ENCODE measurements at regions not wholly inside any gene's neighbourhood (a gene's known extent, or its start where the extent isn't known, plus 50 kb on each side); places are given as distances from the start of the nearest gene placed in this dataset.

GRCh38 chr5:118052503-118052902, 935.8 kb downstream of the DTWD2 start:
- H3K36me3 ChIP-seq (ENCODE audit: control insufficient read depth in 1 of 2, insufficient read depth in 2 of 2, low read length in 1 of 2): no peaks in the 10 kb centered on the region
- no peak for DNase-seq
- peaks cover 2% of the 10 kb centered on the region for H3K9me3 ChIP-seq (ENCODE audit: control insufficient read depth, low read length)
- no peak overlapping the region for H3K4me3 ChIP-seq (ENCODE audit: low read length in 2 of 2)
- ATAC-seq (ENCODE audit: low FRiP score): no peak
- no peak overlapping the region for H3K27ac ChIP-seq (ENCODE audit: low read depth in 1 of 2, low read length in 2 of 2)
- intact Hi-C loops (cut with DNase I): no loop called here
- H3K27me3 ChIP-seq (ENCODE audit: control insufficient read depth in 1 of 2, insufficient read depth in 2 of 2, low read length in 1 of 2): no peaks in the 10 kb centered on the region
- no peaks in the 10 kb centered on the region for H3K4me1 ChIP-seq (ENCODE audit: control insufficient read depth in 1 of 2, insufficient read depth in 2 of 2, low read length in 2 of 2)

GRCh38 chr5:118044169-118044568, 944.2 kb downstream of the DTWD2 start:
- 76% methylated on average over 4 of the region's 4 CpGs for WGBS, 2 donors

GRCh38 chr5:118043531-118043930, 944.8 kb downstream of the DTWD2 start:
- Histone ChIP-seq H3K27ac (ENCODE audit: low read depth in 1 of 2, low read length in 2 of 2) (no peak overlapping the region), H3K9me3 (ENCODE audit: control insufficient read depth, low read length) (no peaks in the 10 kb centered on the region), H3K36me3 (ENCODE audit: control insufficient read depth in 1 of 2, insufficient read depth in 2 of 2, low read length in 1 of 2) (no peaks in the 10 kb centered on the region), H3K4me3 (ENCODE audit: low read length in 2 of 2) (no peak overlapping the region), H3K4me1 (ENCODE audit: control insufficient read depth in 1 of 2, insufficient read depth in 2 of 2, low read length in 2 of 2) (no peaks in the 10 kb centered on the region), H3K27me3 (ENCODE audit: control insufficient read depth in 1 of 2, insufficient read depth in 2 of 2, low read length in 1 of 2) (no peaks in the 10 kb centered on the region)
- intact Hi-C loops (cut with DNase I): no loop called here
- ATAC-seq (ENCODE audit: low FRiP score) (no peak), DNase-seq (no peak)

More at GRCh38 chr5:118044169-118044568, 944.2 kb downstream of the DTWD2 start:
- Histone ChIP-seq H3K36me3 (ENCODE audit: control insufficient read depth in 1 of 2, insufficient read depth in 2 of 2, low read length in 1 of 2) (no peaks in the 10 kb centered on the region), H3K27me3 (ENCODE audit: control insufficient read depth in 1 of 2, insufficient read depth in 2 of 2, low read length in 1 of 2) (no peaks in the 10 kb centered on the region), H3K4me3 (ENCODE audit: low read length in 2 of 2) (no peak overlapping the region), H3K27ac (ENCODE audit: low read depth in 1 of 2, low read length in 2 of 2) (no peak overlapping the region), H3K4me1 (ENCODE audit: control insufficient read depth in 1 of 2, insufficient read depth in 2 of 2, low read length in 2 of 2) (no peaks in the 10 kb centered on the region), H3K9me3 (ENCODE audit: control insufficient read depth, low read length) (no peaks in the 10 kb centered on the region)
- intact Hi-C loops (cut with DNase I): no loop called here
- DNase-seq (no peak), ATAC-seq (ENCODE audit: low FRiP score) (no peak)

- no peak for ATAC-seq (ENCODE audit: low FRiP score)
Measured at GRCh38 chr5:118042076-118042475, 946.3 kb downstream of the DTWD2 start.

GRCh38 chr5:118040496-118040895, 947.9 kb downstream of the DTWD2 start:
- 66 to 68% methylated on average over 1 of the region's 1 CpG for WGBS, 2 donors
- no peak overlapping the region for H3K27ac ChIP-seq (ENCODE audit: low read depth in 1 of 2, low read length in 2 of 2)
- DNase-seq (no peak), ATAC-seq (ENCODE audit: low FRiP score) (no peak)
- H3K27me3 ChIP-seq (ENCODE audit: control insufficient read depth in 1 of 2, insufficient read depth in 2 of 2, low read length in 1 of 2): no peaks in the 10 kb centered on the region
- H3K36me3 ChIP-seq (ENCODE audit: control insufficient read depth in 1 of 2, insufficient read depth in 2 of 2, low read length in 1 of 2): no peaks in the 10 kb centered on the region
- no peak overlapping the region for H3K4me3 ChIP-seq (ENCODE audit: low read length in 2 of 2)
- intact Hi-C loops (cut with DNase I): no loop called here
- no peaks in the 10 kb centered on the region for H3K9me3 ChIP-seq (ENCODE audit: control insufficient read depth, low read length)
- H3K4me1 ChIP-seq (ENCODE audit: control insufficient read depth in 1 of 2, insufficient read depth in 2 of 2, low read length in 2 of 2): no peaks in the 10 kb centered on the region

More at GRCh38 chr5:118042076-118042475, 946.3 kb downstream of the DTWD2 start:
- WGBS, 2 donors: 59% methylated on average over 2 of the region's 2 CpGs
- intact Hi-C loops (cut with DNase I): no loop called here
- H3K36me3 ChIP-seq (ENCODE audit: control insufficient read depth in 1 of 2, insufficient read depth in 2 of 2, low read length in 1 of 2): no peaks in the 10 kb centered on the region
- no peak overlapping the region for H3K4me3 ChIP-seq (ENCODE audit: low read length in 2 of 2)
- H3K9me3 ChIP-seq (ENCODE audit: control insufficient read depth, low read length): no peaks in the 10 kb centered on the region
- DNase-seq: no peak
- no peak overlapping the region for H3K27ac ChIP-seq (ENCODE audit: low read depth in 1 of 2, low read length in 2 of 2)
- no peaks in the 10 kb centered on the region for H3K4me1 ChIP-seq (ENCODE audit: control insufficient read depth in 1 of 2, insufficient read depth in 2 of 2, low read length in 2 of 2)
- no peaks in the 10 kb centered on the region for H3K27me3 ChIP-seq (ENCODE audit: control insufficient read depth in 1 of 2, insufficient read depth in 2 of 2, low read length in 1 of 2)

- no peaks in the 10 kb centered on the region for H3K9me3 ChIP-seq (ENCODE audit: control insufficient read depth, low read length)
- no peaks in the 10 kb centered on the region for H3K36me3 ChIP-seq (ENCODE audit: control insufficient read depth in 1 of 2, insufficient read depth in 2 of 2, low read length in 1 of 2)
- ATAC-seq (ENCODE audit: low FRiP score): no peak
- H3K27ac ChIP-seq (ENCODE audit: low read depth in 1 of 2, low read length in 2 of 2): no peak overlapping the region
- H3K4me1 ChIP-seq (ENCODE audit: control insufficient read depth in 1 of 2, insufficient read depth in 2 of 2, low read length in 2 of 2): no peaks in the 10 kb centered on the region
- DNase-seq: no peak
- no peak overlapping the region for H3K4me3 ChIP-seq (ENCODE audit: low read length in 2 of 2)
- intact Hi-C loops (cut with DNase I): no loop called here
- no peaks in the 10 kb centered on the region for H3K27me3 ChIP-seq (ENCODE audit: control insufficient read depth in 1 of 2, insufficient read depth in 2 of 2, low read length in 1 of 2)
- WGBS, 2 donors: 93 to 95% methylated on average over 28 to 31 of the region's 31 CpGs
Measured at GRCh38 chr5:118033686-118034338, 954.5 kb downstream of the DTWD2 start.

- DNase-seq: no peak
- WGBS, 2 donors: 50 to 52% methylated on average over 1 of the region's 1 CpG
- Histone ChIP-seq H3K9me3 (ENCODE audit: control insufficient read depth, low read length) (no peaks in the 10 kb centered on the region), H3K4me1 (ENCODE audit: control insufficient read depth in 1 of 2, insufficient read depth in 2 of 2, low read length in 2 of 2) (no peaks in the 10 kb centered on the region), H3K36me3 (ENCODE audit: control insufficient read depth in 1 of 2, insufficient read depth in 2 of 2, low read length in 1 of 2) (no peaks in the 10 kb centered on the region), H3K27ac (ENCODE audit: low read depth in 1 of 2, low read length in 2 of 2) (no peak overlapping the region), H3K27me3 (ENCODE audit: control insufficient read depth in 1 of 2, insufficient read depth in 2 of 2, low read length in 1 of 2) (no peaks in the 10 kb centered on the region), H3K4me3 (ENCODE audit: low read length in 2 of 2) (no peak overlapping the region)
- intact Hi-C loops (cut with DNase I): no loop called here
- ATAC-seq (ENCODE audit: low FRiP score): no peak
Measured at GRCh38 chr5:118029807-118030206, 958.5 kb downstream of the DTWD2 start.

- H3K27me3 ChIP-seq (ENCODE audit: control insufficient read depth in 1 of 2, insufficient read depth in 2 of 2, low read length in 1 of 2): no peaks in the 10 kb centered on the region
- H3K4me1 ChIP-seq (ENCODE audit: control insufficient read depth in 1 of 2, insufficient read depth in 2 of 2, low read length in 2 of 2): no peaks in the 10 kb centered on the region
- ATAC-seq (ENCODE audit: low FRiP score): no peak
- H3K4me3 ChIP-seq (ENCODE audit: low read length in 2 of 2): no peak overlapping the region
- no peaks in the 10 kb centered on the region for H3K9me3 ChIP-seq (ENCODE audit: control insufficient read depth, low read length)
- intact Hi-C loops (cut with DNase I): no loop called here
- H3K36me3 ChIP-seq (ENCODE audit: control insufficient read depth in 1 of 2, insufficient read depth in 2 of 2, low read length in 1 of 2): no peaks in the 10 kb centered on the region
- no peak for DNase-seq
- H3K27ac ChIP-seq (ENCODE audit: low read depth in 1 of 2, low read length in 2 of 2): no peak overlapping the region
- 84 to 86% methylated on average over 2 of the region's 2 CpGs for WGBS, 2 donors
Measured at GRCh38 chr5:118022062-118022461, 966.3 kb downstream of the DTWD2 start.

GRCh38 chr5:118017536-118017935, 970.8 kb downstream of the DTWD2 start:
- H3K4me3 ChIP-seq (ENCODE audit: low read length in 2 of 2): no peak overlapping the region
- no peak for ATAC-seq (ENCODE audit: low FRiP score)
- 79 to 80% methylated on average over 5 of the region's 5 CpGs for WGBS, 2 donors
- DNase-seq: no peak
- intact Hi-C loops (cut with DNase I): no loop called here
- no peaks in the 10 kb centered on the region for H3K36me3 ChIP-seq (ENCODE audit: control insufficient read depth in 1 of 2, insufficient read depth in 2 of 2, low read length in 1 of 2)
- H3K27me3 ChIP-seq (ENCODE audit: control insufficient read depth in 1 of 2, insufficient read depth in 2 of 2, low read length in 1 of 2): no peaks in the 10 kb centered on the region
- H3K9me3 ChIP-seq (ENCODE audit: control insufficient read depth, low read length): no peaks in the 10 kb centered on the region
- no peaks in the 10 kb centered on the region for H3K4me1 ChIP-seq (ENCODE audit: control insufficient read depth in 1 of 2, insufficient read depth in 2 of 2, low read length in 2 of 2)
- no peak overlapping the region for H3K27ac ChIP-seq (ENCODE audit: low read depth in 1 of 2, low read length in 2 of 2)

Measured in aorta (tissue), 5 donors.